Duodenal mucosa (tissue), 2 donors: ENCODE measurements at regions not wholly inside any gene's neighbourhood (a gene's known extent, or its start where the extent isn't known, plus 50 kb on each side); places are given as distances from the start of the nearest gene placed in this dataset.

Experiments
- H3K27ac ChIP-seq: one replicate; pipeline ENCODE4 v1.7.0; 2013; ENCODE audit warnings: low read depth, low read length
- H3K27me3 ChIP-seq, 2 donors: one replicate each; pipeline ENCODE4 v1.7.0; 2013; ENCODE audit warnings: low read length in 2 of 2, control low read depth in 1 of 2; ENCODE audit not compliant: insufficient read depth in 2 of 2, control insufficient read depth in 1 of 2
- H3K36me3 ChIP-seq, 2 donors: one replicate each; pipeline ENCODE4 v1.7.0; 2013; ENCODE audit warnings: low read length in 2 of 2, control low read depth in 1 of 2; ENCODE audit not compliant: insufficient read depth in 2 of 2, control insufficient read depth in 1 of 2
- H3K4me1 ChIP-seq, 2 donors: one replicate each; pipeline ENCODE4 v1.7.0; 2013; ENCODE audit warnings: low read length in 2 of 2, control low read depth in 1 of 2; ENCODE audit not compliant: insufficient read depth in 2 of 2, control insufficient read depth in 1 of 2
- H3K4me3 ChIP-seq, 2 donors: one replicate each; pipeline ENCODE4 v1.7.0; 2013; ENCODE audit warnings: low read length in 2 of 2, low read depth in 1 of 2
- H3K9ac ChIP-seq, 2 donors: one replicate each; pipeline ENCODE4 v1.7.0; 2013; ENCODE audit warnings: low read length in 2 of 2, low read depth in 1 of 2
- H3K9me3 ChIP-seq, 2 donors: one replicate each; pipeline ENCODE4 v1.7.0; 2013; ENCODE audit warnings: low read length in 2 of 2, control low read depth in 1 of 2; ENCODE audit not compliant: control insufficient read depth in 1 of 2

- Histone ChIP-seq H3K4me1 (no peaks in the 10 kb centered on the region), H3K27ac (peak overlapping the region; percentile 10), H3K9me3 (no peaks in the 10 kb centered on the region), H3K9ac (no peak overlapping the region), H3K27me3 (no peaks in the 10 kb centered on the region), H3K36me3 (no peaks in the 10 kb centered on the region), H3K4me3 (no peak overlapping the region)
Observed at GRCh38 chr10:28810057-28810870, 132.9 kb downstream of the BAMBI start.

- no peaks in the 10 kb centered on the region for H3K27me3 ChIP-seq
- no peaks in the 10 kb centered on the region for H3K4me1 ChIP-seq
- no peaks in the 10 kb centered on the region for H3K9me3 ChIP-seq
- H3K4me3 ChIP-seq = no peak overlapping the region
- no peak overlapping the region for H3K27ac ChIP-seq
- no peaks in the 10 kb centered on the region for H3K36me3 ChIP-seq
- no peak overlapping the region for H3K9ac ChIP-seq
Observed at GRCh38 chr10:28811639-28812349, 134.5 kb downstream of the BAMBI start.

- Histone ChIP-seq H3K27me3 (no peaks in the 10 kb centered on the region), H3K27ac (no peak overlapping the region), H3K4me1 (no peaks in the 10 kb centered on the region)
Observed at GRCh38 chr10:28812384-28813372, 135.4 kb downstream of the BAMBI start.

GRCh38 chr10:28815681-28816080 is 138.4 kb downstream of the BAMBI start:
- no peaks in the 10 kb centered on the region for H3K27me3 ChIP-seq
- no peak overlapping the region for H3K27ac ChIP-seq
- no peaks in the 10 kb centered on the region for H3K36me3 ChIP-seq
- H3K9me3 ChIP-seq = no peaks in the 10 kb centered on the region
- no peak overlapping the region for H3K9ac ChIP-seq
- no peaks in the 10 kb centered on the region for H3K4me1 ChIP-seq
- H3K4me3 ChIP-seq = no peak overlapping the region

More at GRCh38 chr10:28812384-28813372, 135.4 kb downstream of the BAMBI start:
- Histone ChIP-seq H3K4me3 (no peak overlapping the region), H3K9ac (no peak overlapping the region), H3K36me3 (no peaks in the 10 kb centered on the region), H3K9me3 (no peaks in the 10 kb centered on the region)

GRCh38 chr10:28822719-28823464 is 145.6 kb downstream of the BAMBI start:
- H3K27ac ChIP-seq = no peak overlapping the region
- no peaks in the 10 kb centered on the region for H3K27me3 ChIP-seq
- no peaks in the 10 kb centered on the region for H3K9me3 ChIP-seq
- no peaks in the 10 kb centered on the region for H3K4me1 ChIP-seq
- no peaks in the 10 kb centered on the region for H3K36me3 ChIP-seq
- no peak overlapping the region for H3K4me3 ChIP-seq
- no peak overlapping the region for H3K9ac ChIP-seq

GRCh38 chr10:28823501-28824075 is 146.3 kb downstream of the BAMBI start:
- H3K4me3 ChIP-seq = no peak overlapping the region
- no peak overlapping the region for H3K27ac ChIP-seq
- no peaks in the 10 kb centered on the region for H3K36me3 ChIP-seq
- no peaks in the 10 kb centered on the region for H3K4me1 ChIP-seq
- no peaks in the 10 kb centered on the region for H3K27me3 ChIP-seq
- H3K9me3 ChIP-seq = no peaks in the 10 kb centered on the region
- no peak overlapping the region for H3K9ac ChIP-seq

- H3K9ac ChIP-seq = no peak overlapping the region
- H3K9me3 ChIP-seq = no peaks in the 10 kb centered on the region
- H3K4me1 ChIP-seq = no peaks in the 10 kb centered on the region
Observed at GRCh38 chr10:28833313-28833712, 156.0 kb downstream of the BAMBI start.

GRCh38 chr10:28836435-28836743 is 159.1 kb downstream of the BAMBI start:
- Histone ChIP-seq H3K4me1 (peaks cover 0 to 11% of the 10 kb centered on the region in 2 donors), H3K9me3 (no peaks in the 10 kb centered on the region), H3K4me3 (no peak overlapping the region), H3K9ac (no peak overlapping the region), H3K27me3 (no peaks in the 10 kb centered on the region), H3K27ac (no peak overlapping the region), H3K36me3 (no peaks in the 10 kb centered on the region)

More at GRCh38 chr10:28833313-28833712, 156.0 kb downstream of the BAMBI start:
- Histone ChIP-seq H3K27me3 (no peaks in the 10 kb centered on the region), H3K36me3 (no peaks in the 10 kb centered on the region), H3K27ac (no peak overlapping the region), H3K4me3 (no peak overlapping the region)

- no peaks in the 10 kb centered on the region for H3K36me3 ChIP-seq
- no peak overlapping the region for H3K27ac ChIP-seq
- H3K9me3 ChIP-seq = no peaks in the 10 kb centered on the region
- H3K4me3 ChIP-seq = no peak overlapping the region
- no peak overlapping the region for H3K9ac ChIP-seq
- no peaks in the 10 kb centered on the region for H3K27me3 ChIP-seq
- H3K4me1 ChIP-seq = peaks cover 0 to 11% of the 10 kb centered on the region in 2 donors
Observed at GRCh38 chr10:28837613-28838390, 160.5 kb downstream of the BAMBI start.
